ENCODE measurements at regions not wholly inside any gene's neighbourhood (a gene's known extent, or its start where the extent isn't known, plus 50 kb on each side); places are given as distances from the start of the nearest gene placed in this dataset.

DNA sequence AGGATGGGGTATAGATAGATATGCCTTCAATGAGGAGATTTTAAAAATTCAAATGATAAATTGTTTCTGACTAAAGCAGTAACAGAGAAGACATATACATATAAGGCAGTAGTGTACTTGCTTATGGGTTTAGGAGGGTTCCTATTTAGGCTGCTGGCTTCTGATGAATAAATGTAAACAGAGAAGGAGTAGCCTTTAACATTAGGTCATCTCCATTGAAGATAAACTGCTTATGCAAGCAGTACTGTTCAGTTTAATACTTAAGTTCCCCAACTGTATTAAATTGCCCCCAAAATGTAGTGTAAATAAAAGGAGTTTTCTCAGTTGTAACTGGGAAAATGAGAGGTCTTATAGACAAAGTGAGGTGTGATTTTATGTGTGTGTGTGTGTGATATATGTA lies 217.7 kb upstream of the TMEFF2 start:
- Histone ChIP-seq H3K27ac (ENCODE audit: low read depth, low read length) (no peak overlapping the region), H4K5ac (ENCODE audit: insufficient read length, low read depth, low read length) (no peak overlapping the region)
- POLR2A ChIA-PET (ENCODE audit: partially characterized antibody) = no interaction called here
- no peak for TF ChIP-seq SP2 (IDR thresholded peaks at IDR 0.05; ENCODE audit: low read length)
- no peak for TF ChIP-seq RAD21 (IDR thresholded peaks at IDR 0.05 in 1 of 2, conservative IDR thresholded peaks at IDR 0.05 in 1 of 2; ENCODE audit: low read depth in 2 of 2, low read length in 2 of 2)
- no peak for TF ChIP-seq POLR2AphosphoS5 (IDR thresholded peaks at IDR 0.05; ENCODE audit: low read depth, low read length)
- TF ChIP-seq KDM1A (IDR thresholded peaks at IDR 0.05; ENCODE audit: borderline replicate concordance, low read length) = no peak
- no peak for TF ChIP-seq SIN3A (conservative IDR thresholded peaks at IDR 0.05 in 1 of 2, IDR thresholded peaks at IDR 0.05 in 1 of 2; ENCODE audit: low read depth in 1 of 2, low read length in 2 of 2)
- no peak for TF ChIP-seq HDAC2 (IDR thresholded peaks at IDR 0.05; ENCODE audit: borderline replicate concordance in 1 of 2, low read depth in 2 of 2, low read length in 2 of 2)
- TF ChIP-seq JUND (IDR thresholded peaks at IDR 0.05; ENCODE audit: low read length) = no peak
- TF ChIP-seq NANOG (IDR thresholded peaks at IDR 0.05; ENCODE audit: insufficient read depth, low read depth, low read length, poor library complexity, severe bottlenecking) = no peak
- no peak for TF ChIP-seq CTBP2 (IDR thresholded peaks at IDR 0.05; ENCODE audit: borderline replicate concordance, insufficient read depth, insufficient read length, low read length)
- TF ChIP-seq BRCA1 (IDR thresholded peaks at IDR 0.05; ENCODE audit: low read depth, low read length) = no peak
- no peak for TF ChIP-seq EP300 (IDR thresholded peaks at IDR 0.05; ENCODE audit: borderline replicate concordance in 1 of 2, low read depth in 2 of 2, low read length in 2 of 2)
- TF ChIP-seq CBX8 (IDR thresholded peaks at IDR 0.05; ENCODE audit: borderline replicate concordance, low read depth, low read length) = no peak
- no peak for TF ChIP-seq POLR2A (IDR thresholded peaks at IDR 0.05; ENCODE audit: control extremely low read depth in 1 of 2, low read depth in 2 of 2, low read length in 2 of 2)
- no peak for TF ChIP-seq CHD2 (IDR thresholded peaks at IDR 0.05; ENCODE audit: low read length)
- TF ChIP-seq BACH1 (IDR thresholded peaks at IDR 0.05; ENCODE audit: low read length) = no peak

More for the DNA sequence above, 217.7 kb upstream of the TMEFF2 start:
- Histone ChIP-seq H4K91ac (replicated peaks; ENCODE audit: insufficient read length, low read length) (no peak overlapping the region), H2BK120ac (replicated peaks; ENCODE audit: low read depth, low read length) (no peak overlapping the region), H4K20me1 (replicated peaks in 1 of 2; ENCODE audit: control insufficient read depth in 1 of 2, insufficient read depth in 2 of 2, low read length in 2 of 2) (no peaks in the 10 kb centered on the region), H3K23ac (ENCODE audit: insufficient read length) (no peak overlapping the region), H3K18ac (ENCODE audit: extremely low read depth, low read length) (no peak overlapping the region), H3K14ac (ENCODE audit: insufficient read length) (no peak overlapping the region), H2BK5ac (ENCODE audit: low read depth, low read length) (no peak overlapping the region), H3K4ac (replicated peaks; ENCODE audit: insufficient read length, low read depth, low read length) (no peak overlapping the region), H3K79me2 (ENCODE audit: control insufficient read depth in 1 of 2, insufficient read depth in 2 of 2, low read length in 2 of 2) (no peaks in the 10 kb centered on the region), H3K36me3 (ENCODE audit: control insufficient read depth in 2 of 4, insufficient read depth in 4 of 4, low read length in 3 of 4) (no peaks in the 10 kb centered on the region), H3K4me3 (ENCODE audit: extremely low read depth in 1 of 4, insufficient read depth in 2 of 4, low read depth in 3 of 4, low read length in 4 of 4) (no peak overlapping the region), H2BK20ac (ENCODE audit: low read length) (no peak overlapping the region), H2AK5ac (ENCODE audit: low read depth, low read length) (no peak overlapping the region), H3K4me2 (ENCODE audit: insufficient read depth in 1 of 2, low read depth in 2 of 2, low read length in 2 of 2) (no peak overlapping the region), H2BK15ac (ENCODE audit: low read length) (no peak overlapping the region), H3K56ac (replicated peaks; ENCODE audit: insufficient read length, low read depth, low read length) (no peak overlapping the region), H2AFZ (ENCODE audit: low read length) (no peak overlapping the region), H3K79me1 (ENCODE audit: low read depth, low read length) (no peaks in the 10 kb centered on the region), H3K27me3 (replicated peaks in 1 of 4; ENCODE audit: control insufficient read depth in 3 of 4, extremely low read depth in 1 of 4, insufficient read depth in 3 of 4, low read length in 3 of 4) (no peaks in the 10 kb centered on the region), H3K9ac (replicated peaks in 1 of 4; ENCODE audit: extremely low read depth in 1 of 4, low read depth in 3 of 4, low read length in 3 of 4) (no peak overlapping the region), H4K8ac (ENCODE audit: extremely low read depth, insufficient read depth, low read length) (no peak overlapping the region), H3K9me3 (ENCODE audit: insufficient read depth in 2 of 2, low read depth in 1 of 2, low read length in 1 of 2) (no peaks in the 10 kb centered on the region), H3K23me2 (ENCODE audit: low read depth, low read length) (no peaks in the 10 kb centered on the region), H2BK12ac (ENCODE audit: low read depth, low read length) (no peak overlapping the region), H3K4me1 (replicated peaks in 1 of 4; ENCODE audit: control insufficient read depth in 3 of 4, insufficient read depth in 4 of 4, low read length in 3 of 4) (peaks cover 0 to 4% (median 1%) of the 10 kb centered on the region in 4 experiments; a peak in 3 of 7 replicates)
- FAIRE-seq = no peak
- CTCF ChIA-PET (ENCODE audit: partially characterized antibody) = interaction anchor here (0.7 kb wide), 1 partner anchor 29 kb away, joined by 3 read pairs; no protein-coding TSS in a partner anchor
- DNase-seq (ENCODE audit: low read depth in 1 of 2, low spot score in 2 of 2) = no peak
